WTC11 (cell line): ENCODE measurements at regions not wholly inside any gene's neighbourhood (a gene's known extent, or its start where the extent isn't known, plus 50 kb on each side); places are given as distances from the start of the nearest gene placed in this dataset.

Source experiments
- ATAC-seq: fragments of 200-7000 bp; cut with Tn5 transposase; 2 replicates; pipeline ENCODE4 v1.10.0; 2021; ENCODE audit warnings: mild to moderate bottlenecking, moderate library complexity
- CTCF ChIA-PET: fragments of 300-600 bp; sonication (Branson Sonifier 250); formaldehyde crosslinking; loops from one replicate; lab custom pipeline; 2021; ENCODE audit warnings: antibody characterized with exemption; lab: Charles Lee
- POLR2A ChIA-PET: fragments of 350-600 bp; sonication (Branson Sonifier 250); formaldehyde crosslinking; loops from one replicate; lab custom pipeline; 2021; ENCODE audit warnings: antibody characterized with exemption; lab: Charles Lee
- DNase-seq: peaks from one replicate; pipeline ENCODE4 v3.0.0; 2021; ENCODE audit warnings: low spot score
- H3K27ac Mint-ChIP-seq: 2 replicates; pipeline ENCODE4 v1.8.0; 2021; ENCODE audit warnings: mixed read lengths
- H3K27me3 Mint-ChIP-seq: 2 replicates; pipeline ENCODE4 v1.8.0; 2021; ENCODE audit warnings: low read depth, mild to moderate bottlenecking, moderate library complexity, mixed read lengths
- H3K36me3 Mint-ChIP-seq: 2 replicates; pipeline ENCODE4 v1.8.0; 2021; ENCODE audit warnings: mixed read lengths
- H3K4me1 Mint-ChIP-seq: 2 replicates; pipeline ENCODE4 v1.8.0; 2022; ENCODE audit warnings: mixed read lengths
- H3K4me3 Mint-ChIP-seq: 2 replicates; pipeline ENCODE4 v1.8.0; 2021; ENCODE audit warnings: mild to moderate bottlenecking, moderate library complexity, mixed read lengths
- H3K9me3 Mint-ChIP-seq: 2 replicates; pipeline ENCODE4 v1.8.0; 2021; ENCODE audit warnings: mixed read lengths
- ATF1 ChIP-seq: sonication (generic); formaldehyde crosslinking; IDR thresholded peaks from 2 replicates; pipeline ENCODE4 v1.8.1; 2023; ENCODE audit warnings: mild to moderate bottlenecking, moderate library complexity, missing genetic modification reagents
- E2F5 ChIP-seq: sonication (generic); formaldehyde crosslinking; IDR thresholded peaks from 2 replicates; pipeline ENCODE4 v1.8.1; 2022; ENCODE audit warnings: mild to moderate bottlenecking, moderate library complexity, missing genetic modification reagents
- ESRRA ChIP-seq: sonication (generic); formaldehyde crosslinking; IDR thresholded peaks from 2 replicates; pipeline ENCODE4 v1.8.1; 2022; ENCODE audit warnings: mild to moderate bottlenecking, missing genetic modification reagents, borderline replicate concordance
- ETV6 ChIP-seq: sonication (generic); formaldehyde crosslinking; IDR thresholded peaks from 2 replicates; pipeline ENCODE4 v1.8.1; 2022; ENCODE audit warnings: mild to moderate bottlenecking, missing genetic modification reagents
- FOXJ3 ChIP-seq: sonication (generic); formaldehyde crosslinking; IDR thresholded peaks from 2 replicates; pipeline ENCODE4 v1.9.0; 2021; ENCODE audit warnings: missing genetic modification reagents, mild to moderate bottlenecking, borderline replicate concordance
- FOXK1 ChIP-seq: sonication (generic); formaldehyde crosslinking; IDR thresholded peaks from 2 replicates; pipeline ENCODE4 v1.8.0; 2022; ENCODE audit warnings: mild to moderate bottlenecking, moderate library complexity, missing genetic modification reagents
- GTF2I ChIP-seq: fragments of 250-450 bp; sonication (Bioruptor Pico); conservative IDR thresholded peaks from 2 replicates; pipeline ENCODE4 v1.4.0; 2021; ENCODE audit warnings: mild to moderate bottlenecking
- MXD4 ChIP-seq: fragments of 250-450 bp; sonication (Bioruptor Pico); IDR thresholded peaks from 2 replicates; pipeline ENCODE4 v1.8.0; 2021; ENCODE audit warnings: mild to moderate bottlenecking, moderate library complexity, borderline replicate concordance
- MYBL2 ChIP-seq: sonication (generic); formaldehyde crosslinking; IDR thresholded peaks from 2 replicates; pipeline ENCODE4 v1.8.1; 2023; ENCODE audit warnings: mild to moderate bottlenecking, moderate library complexity, missing genetic modification reagents
- NFATC4 ChIP-seq: fragments of 250-450 bp; sonication (Bioruptor Pico); IDR thresholded peaks from 2 replicates; pipeline ENCODE4 v1.9.0; 2021; ENCODE audit warnings: mild to moderate bottlenecking
- NFE2L1 ChIP-seq: sonication (generic); formaldehyde crosslinking; IDR thresholded peaks from 2 replicates; pipeline ENCODE4 v1.8.1; 2023; ENCODE audit warnings: missing genetic modification reagents
- NFYB ChIP-seq: sonication (generic); formaldehyde crosslinking; conservative IDR thresholded peaks from 2 replicates; pipeline ENCODE4 v1.8.0; 2022; ENCODE audit warnings: low read depth, missing genetic modification reagents
- NR2C2 ChIP-seq: sonication (generic); formaldehyde crosslinking; IDR thresholded peaks from 2 replicates; pipeline ENCODE4 v1.8.0; 2022; ENCODE audit warnings: mild to moderate bottlenecking, missing genetic modification reagents
- NR3C1 ChIP-seq: sonication (generic); formaldehyde crosslinking; conservative IDR thresholded peaks from 2 replicates; pipeline ENCODE4 v1.8.1; 2023; ENCODE audit warnings: low read depth, mild to moderate bottlenecking, missing genetic modification reagents
- PRDM15 ChIP-seq: sonication (generic); formaldehyde crosslinking; IDR thresholded peaks from 2 replicates; pipeline ENCODE4 v1.8.0; 2022; ENCODE audit warnings: missing genetic modification reagents
- PREB ChIP-seq: sonication (generic); formaldehyde crosslinking; IDR thresholded peaks from 2 replicates; pipeline ENCODE4 v1.8.1; 2022; ENCODE audit warnings: mild to moderate bottlenecking, missing genetic modification reagents, moderate library complexity, borderline replicate concordance
- SMAD3 ChIP-seq: sonication (generic); formaldehyde crosslinking; IDR thresholded peaks from 2 replicates; pipeline ENCODE4 v1.8.0; 2022; ENCODE audit warnings: missing genetic modification reagents, mild to moderate bottlenecking, borderline replicate concordance
- SOX15 ChIP-seq: fragments of 250-450 bp; sonication (Bioruptor Pico); IDR thresholded peaks from 2 replicates; pipeline ENCODE4 v1.9.0; 2021; ENCODE audit warnings: mild to moderate bottlenecking
- SP1 ChIP-seq: sonication (generic); formaldehyde crosslinking; conservative IDR thresholded peaks from 2 replicates; pipeline ENCODE4 v1.8.1; 2022; ENCODE audit warnings: missing genetic modification reagents
- USF2 ChIP-seq: sonication (generic); formaldehyde crosslinking; IDR thresholded peaks from 2 replicates; pipeline ENCODE4 v1.8.1; 2023; ENCODE audit warnings: mild to moderate bottlenecking, missing genetic modification reagents, moderate library complexity
- ZBTB21 ChIP-seq: sonication (generic); formaldehyde crosslinking; IDR thresholded peaks from 2 replicates; pipeline ENCODE4 v1.8.1; 2023; ENCODE audit warnings: mild to moderate bottlenecking, missing genetic modification reagents, borderline replicate concordance
- ZNF317 ChIP-seq: sonication (generic); formaldehyde crosslinking; IDR thresholded peaks from 2 replicates; pipeline ENCODE4 v1.8.1; 2023; ENCODE audit warnings: low read depth, mild to moderate bottlenecking, moderate library complexity, missing genetic modification reagents, borderline replicate concordance
- ZNF532 ChIP-seq: fragments of 250-450 bp; sonication (Bioruptor Pico); IDR thresholded peaks from 2 replicates; pipeline ENCODE4 v1.9.0; 2021; ENCODE audit warnings: mild to moderate bottlenecking, borderline replicate concordance
- TF ChIP-seq, protein P1 (sequence below): fragments of 250-450 bp; sonication (Bioruptor Pico); IDR thresholded peaks from 2 replicates; pipeline ENCODE4 v1.9.0; 2021; ENCODE audit warnings: moderate library complexity, mild to moderate bottlenecking, inconsistent platforms, borderline replicate concordance

DNA sequence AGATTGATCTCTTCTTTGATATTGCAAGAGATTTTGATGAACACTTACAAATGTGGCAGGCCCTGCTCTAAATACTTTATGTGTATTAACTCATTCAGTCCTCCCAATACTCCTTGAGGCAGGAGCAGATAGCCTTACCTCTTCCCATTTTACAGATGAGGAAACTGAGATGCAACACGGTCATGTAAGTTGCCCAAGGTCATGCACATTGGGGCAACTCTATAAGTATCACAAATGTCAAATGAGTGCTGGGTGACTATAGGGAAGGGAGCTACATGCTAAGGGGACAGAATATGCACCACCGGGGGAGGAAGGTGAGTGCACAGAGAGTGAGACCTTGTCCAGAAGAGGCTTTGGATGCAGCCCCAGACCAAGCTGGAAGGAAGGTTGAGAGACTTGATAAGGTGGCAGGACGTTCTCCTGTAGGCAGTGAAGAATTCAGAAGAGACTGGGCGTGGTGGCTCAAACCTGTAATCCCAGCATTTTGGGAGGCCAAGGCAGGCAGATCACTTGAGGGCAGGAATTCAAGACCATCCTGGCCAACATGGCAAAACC, 132.3 kb upstream of the PWP1 start:
- no peaks in the 10 kb centered on the region for H3K27me3 Mint-ChIP-seq
- H3K36me3 Mint-ChIP-seq = no peaks in the 10 kb centered on the region
- DNase-seq (no peak), ATAC-seq (no peak)
- H3K4me3 Mint-ChIP-seq = no peak overlapping the region
- no peaks in the 10 kb centered on the region for H3K4me1 Mint-ChIP-seq
- TF ChIP-seq MXD4 (no peak), SMAD3 (CRISPR knock-in tag) (no peak), ZBTB21 (CRISPR knock-in tag) (no peak), NFATC4 (CRISPR knock-in tag) (no peak), ZNF532 (CRISPR knock-in tag) (no peak), USF2 (CRISPR knock-in tag) (no peak), ATF1 (CRISPR knock-in tag) (no peak), NR2C2 (no peak), NFYB (CRISPR knock-in tag) (no peak), SP1 (CRISPR knock-in tag) (no peak), GTF2I (CRISPR knock-in tag) (no peak), MYBL2 (CRISPR knock-in tag) (no peak), ZNF317 (no peak), FOXJ3 (CRISPR knock-in tag) (no peak), E2F5 (CRISPR knock-in tag) (no peak)
- ChIA-PET POLR2A (no interaction called here), CTCF (no interaction called here)
- no peak overlapping the region for H3K27ac Mint-ChIP-seq
- peaks cover 3% of the 10 kb centered on the region for H3K9me3 Mint-ChIP-seq

- DNase-seq (no peak), ATAC-seq (no peak)
- CTCF ChIA-PET = interaction anchor here (1.3 to 1.9 kb wide), 3 partner anchors 10 to 423 kb away, joined by 4 to 7 read pairs (median 6); no protein-coding TSS in a partner anchor
- no peaks in the 10 kb centered on the region for H3K36me3 Mint-ChIP-seq
- no peak overlapping the region for H3K27ac Mint-ChIP-seq
- no peak overlapping the region for H3K4me3 Mint-ChIP-seq
- H3K27me3 Mint-ChIP-seq = no peaks in the 10 kb centered on the region
- H3K9me3 Mint-ChIP-seq = peaks cover 3% of the 10 kb centered on the region; the same call in 1 of the 2 replicates
- H3K4me1 Mint-ChIP-seq = peaks cover under 1% of the 10 kb centered on the region; the same call in 1 of the 2 replicates
- POLR2A ChIA-PET = no interaction called here
- no peak for TF ChIP-seq GTF2I (CRISPR knock-in tag)
- no peak for TF ChIP-seq PREB (CRISPR knock-in tag)
- TF ChIP-seq, protein P1, sequence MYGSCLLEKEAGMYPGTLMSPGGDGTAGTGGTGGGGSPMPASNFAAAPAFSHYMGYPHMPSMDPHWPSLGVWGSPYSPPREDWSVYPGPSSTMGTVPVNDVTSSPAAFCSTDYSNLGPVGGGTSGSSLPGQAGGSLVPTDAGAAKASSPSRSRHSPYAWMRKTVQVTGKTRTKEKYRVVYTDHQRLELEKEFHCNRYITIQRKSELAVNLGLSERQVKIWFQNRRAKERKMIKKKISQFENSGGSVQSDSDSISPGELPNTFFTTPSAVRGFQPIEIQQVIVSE (CRISPR knock-in tag) = no peak
- TF ChIP-seq ESRRA (CRISPR knock-in tag) = no peak
- TF ChIP-seq SMAD3 (CRISPR knock-in tag) = no peak
- no peak for TF ChIP-seq FOXK1 (CRISPR knock-in tag)
- TF ChIP-seq SOX15 (CRISPR knock-in tag) = no peak
- TF ChIP-seq PRDM15 = no peak
- TF ChIP-seq NR3C1 (CRISPR knock-in tag) = no peak
- no peak for TF ChIP-seq NFE2L1 (CRISPR knock-in tag)
- TF ChIP-seq ETV6 = no peak
These were observed 130.7 kb upstream of the PWP1 start for GRCh38 chr12:107554941-107555340.
